Spinal cord (tissue), 9 donors: ENCODE measurements at regions not wholly inside any gene's neighbourhood (a gene's known extent, or its start where the extent isn't known, plus 50 kb on each side); places are given as distances from the start of the nearest gene placed in this dataset.

Experiments used
- DNase-seq, 6 donors: peaks; one replicate each; pipeline versions ENCODE4 v3.0.0 to v3.0.0-alpha.2; 2013 to 2015; ENCODE audit warnings: low spot score in 6 of 6, low read depth in 4 of 6
- H3K27ac ChIP-seq: one replicate; pipeline ENCODE4 v1.5.1; 2013; ENCODE audit warnings: low read depth, low read length, control low read depth
- H3K27me3 ChIP-seq: one replicate; pipeline ENCODE4 v1.6.1; 2013; ENCODE audit warnings: low read length; ENCODE audit not compliant: control insufficient read depth, insufficient read depth
- H3K36me3 ChIP-seq: one replicate; pipeline ENCODE4 v1.6.1; 2013; ENCODE audit warnings: low read length; ENCODE audit not compliant: control insufficient read depth, insufficient read depth
- H3K4me1 ChIP-seq: one replicate; pipeline ENCODE4 v1.6.1; 2013; ENCODE audit warnings: low read length; ENCODE audit not compliant: control insufficient read depth, insufficient read depth
- H3K4me3 ChIP-seq: one replicate; pipeline ENCODE4 v1.5.1; 2013; ENCODE audit warnings: low read depth, low read length, control low read depth
- H3K9me3 ChIP-seq: one replicate; pipeline ENCODE4 v1.6.1; 2013; ENCODE audit warnings: low read length; ENCODE audit not compliant: control insufficient read depth, insufficient read depth
- WGBS: methylation state at CpG from one replicate; pipeline ENCODE4 v1.1.5; 2013; ENCODE audit warnings: missing lambda C conversion rate; ENCODE audit not compliant: insufficient coverage; 5-methylcytosine and 5-hydroxymethylcytosine counted together
- donor health status: healthy.

- no peaks in the 10 kb centered on the region for H3K27me3 ChIP-seq
- no peak overlapping the region for H3K4me3 ChIP-seq
- no peaks in the 10 kb centered on the region for H3K36me3 ChIP-seq
- no peak for DNase-seq
- H3K9me3 ChIP-seq: no peaks in the 10 kb centered on the region
- H3K27ac ChIP-seq: no peak overlapping the region
- H3K4me1 ChIP-seq: no peaks in the 10 kb centered on the region
- 72% methylated on average over 3 of the region's 3 CpGs for WGBS
Observed at GRCh38 chr10:91694170-91694794, 61.4 kb upstream of the PPP1R3C start.

- no peaks in the 10 kb centered on the region for H3K27me3 ChIP-seq
- 86% methylated on average over 3 of the region's 6 CpGs for WGBS
- H3K9me3 ChIP-seq: no peaks in the 10 kb centered on the region
- no peak overlapping the region for H3K4me3 ChIP-seq
- no peaks in the 10 kb centered on the region for H3K36me3 ChIP-seq
- no peak for DNase-seq
- H3K27ac ChIP-seq: no peak overlapping the region
- no peaks in the 10 kb centered on the region for H3K4me1 ChIP-seq
Observed at GRCh38 chr10:91691981-91692380, 59.1 kb upstream of the PPP1R3C start.

- Histone ChIP-seq H3K36me3 (no peaks in the 10 kb centered on the region), H3K27me3 (no peaks in the 10 kb centered on the region), H3K9me3 (no peaks in the 10 kb centered on the region), H3K27ac (no peak overlapping the region), H3K4me3 (no peak overlapping the region), H3K4me1 (no peaks in the 10 kb centered on the region)
- WGBS: no CpG with 5 or more reads among the region's 3 CpGs
- DNase-seq: peak in 1 of 6 donors; percentile 59
Observed at GRCh38 chr10:91690996-91691676, 58.3 kb upstream of the PPP1R3C start.

GRCh38 chr10:91690412-91690811, 57.5 kb upstream of the PPP1R3C start:
- no CpG with 5 or more reads among the region's 3 CpGs for WGBS
- Histone ChIP-seq H3K27me3 (no peaks in the 10 kb centered on the region), H3K36me3 (no peaks in the 10 kb centered on the region), H3K4me3 (no peak overlapping the region), H3K4me1 (no peaks in the 10 kb centered on the region), H3K9me3 (no peaks in the 10 kb centered on the region), H3K27ac (no peak overlapping the region)
- DNase-seq: no peak

- no peak for DNase-seq
- H3K9me3 ChIP-seq: no peaks in the 10 kb centered on the region
- H3K36me3 ChIP-seq: no peaks in the 10 kb centered on the region
- H3K4me3 ChIP-seq: no peak overlapping the region
- 86% methylated on average over 2 of the region's 2 CpGs for WGBS
- no peaks in the 10 kb centered on the region for H3K27me3 ChIP-seq
- H3K27ac ChIP-seq: no peak overlapping the region
- no peaks in the 10 kb centered on the region for H3K4me1 ChIP-seq
Observed at GRCh38 chr10:91689731-91690168, 56.9 kb upstream of the PPP1R3C start.

GRCh38 chr10:91684841-91685240, 52.0 kb upstream of the PPP1R3C start:
- DNase-seq: no peak
- Histone ChIP-seq H3K4me3 (no peak overlapping the region), H3K9me3 (no peaks in the 10 kb centered on the region), H3K27ac (no peak overlapping the region), H3K36me3 (no peaks in the 10 kb centered on the region), H3K4me1 (peaks cover 16% of the 10 kb centered on the region), H3K27me3 (no peaks in the 10 kb centered on the region)
- 73% methylated on average over 2 of the region's 2 CpGs for WGBS

- H3K36me3 ChIP-seq: no peaks in the 10 kb centered on the region
- no peak overlapping the region for H3K27ac ChIP-seq
- H3K27me3 ChIP-seq: no peaks in the 10 kb centered on the region
- H3K9me3 ChIP-seq: no peaks in the 10 kb centered on the region
- H3K4me1 ChIP-seq: peaks cover 16% of the 10 kb centered on the region
- H3K4me3 ChIP-seq: no peak overlapping the region
- peak in 2 of 6 donors; percentile 21 to 29 for DNase-seq
- 38% methylated on average over 2 of the region's 5 CpGs for WGBS
Observed at GRCh38 chr10:91683975-91684374, 51.1 kb upstream of the PPP1R3C start.

GRCh38 chr10:91682912-91683311, 50.0 kb upstream of the PPP1R3C start:
- no peaks in the 10 kb centered on the region for H3K36me3 ChIP-seq

More at GRCh38 chr10:91682912-91683311, 50.0 kb upstream of the PPP1R3C start:
- H3K4me3 ChIP-seq: no peak overlapping the region
- H3K27me3 ChIP-seq: no peaks in the 10 kb centered on the region
- DNase-seq: no peak
- no peak overlapping the region for H3K27ac ChIP-seq
- peaks cover 16% of the 10 kb centered on the region for H3K4me1 ChIP-seq
- no CpG with 5 or more reads among the region's 1 CpG for WGBS
- H3K9me3 ChIP-seq: no peaks in the 10 kb centered on the region
